ENCODE measurements at regions not wholly inside any gene's neighbourhood (a gene's known extent, or its start where the extent isn't known, plus 50 kb on each side); places are given as distances from the start of the nearest gene placed in this dataset.
A peak's percentile ranks its signal among the peaks of the same experiment; 100 is the strongest.
"Not testable (repeated sequence)": the region's sequence is repeated elsewhere in the genome, so short reads cannot be mapped to it uniquely, and the experiment has no call there.

- Mint-ChIP-seq H3K4me3 (no peak overlapping the region), H3K27ac (peak overlapping the region in 1 of 10 donors; percentile 1), H3K9me3 (no peaks in the 10 kb centered on the region), H3K36me3 (no peaks in the 10 kb centered on the region), H3K4me1 (peaks cover 4 to 15% (median 10%) of the 10 kb centered on the region in 4 donors), H3K27me3 (peaks cover 0 to 4% (median 0%) of the 10 kb centered on the region in 5 donors)
- no peak for DNase-seq
- POLR2A ChIA-PET = no interaction called here
- ATAC-seq = no peak
These were observed 80.1 kb upstream of the ELOVL5 start for GRCh38 chr6:53428886-53429285.

GRCh38 chr6:53426667-53427270 lies 78.0 kb upstream of the ELOVL5 start:
- H3K4me3 Mint-ChIP-seq = no peak overlapping the region
- POLR2A ChIA-PET = interaction anchor here (0.6 kb wide), 1 partner anchor 103 kb away, joined by 3 read pairs; no protein-coding TSS in a partner anchor
- no peak for DNase-seq
- no peak for ATAC-seq
- H3K27ac Mint-ChIP-seq = no peak overlapping the region
- H3K4me1 Mint-ChIP-seq = peaks cover 4 to 12% (median 9%) of the 10 kb centered on the region in 4 donors
- peaks cover 0 to 8% (median 3%) of the 10 kb centered on the region in 5 donors for H3K27me3 Mint-ChIP-seq
- no peaks in the 10 kb centered on the region for H3K36me3 Mint-ChIP-seq
- no peaks in the 10 kb centered on the region for H3K9me3 Mint-ChIP-seq

GRCh38 chr6:53426117-53426516 lies 77.4 kb upstream of the ELOVL5 start:
- Mint-ChIP-seq H3K27me3 (peaks cover 0 to 8% (median 3%) of the 10 kb centered on the region in 5 donors), H3K9me3 (no peaks in the 10 kb centered on the region), H3K4me3 (no peak overlapping the region), H3K27ac (no peak overlapping the region), H3K4me1 (peaks cover 4 to 12% (median 7%) of the 10 kb centered on the region in 4 donors), H3K36me3 (no peaks in the 10 kb centered on the region)
- DNase-seq = no peak
- no peak for ATAC-seq
- POLR2A ChIA-PET = interaction anchor here (0.6 kb wide), 1 partner anchor 102 kb away, joined by 3 read pairs; no protein-coding TSS in a partner anchor

GRCh38 chr6:53424976-53425718 lies 76.4 kb upstream of the ELOVL5 start:
- Mint-ChIP-seq H3K4me1 (peaks cover 4 to 12% (median 7%) of the 10 kb centered on the region in 4 donors), H3K27me3 (peaks cover 0 to 8% (median 3%) of the 10 kb centered on the region in 5 donors), H3K9me3 (no peaks in the 10 kb centered on the region), H3K4me3 (no peak overlapping the region), H3K36me3 (no peaks in the 10 kb centered on the region), H3K27ac (no peak overlapping the region)
- POLR2A ChIA-PET = no interaction called here
- no peak for ATAC-seq
- DNase-seq = no peak

- H3K27ac Mint-ChIP-seq = no peak overlapping the region
- H3K4me1 Mint-ChIP-seq = peaks cover 3 to 10% (median 5%) of the 10 kb centered on the region in 4 donors
- ATAC-seq (no peak), DNase-seq (no peak)
- H3K27me3 Mint-ChIP-seq = peaks cover 0 to 8% (median 3%) of the 10 kb centered on the region in 5 donors
- POLR2A ChIA-PET = no interaction called here
- H3K36me3 Mint-ChIP-seq = no peaks in the 10 kb centered on the region
- H3K9me3 Mint-ChIP-seq = no peaks in the 10 kb centered on the region
- H3K4me3 Mint-ChIP-seq = no peak overlapping the region
These were observed 75.5 kb upstream of the ELOVL5 start for GRCh38 chr6:53424300-53424699.

- ATAC-seq = not testable (repeated sequence)
These were observed 74.8 kb upstream of the ELOVL5 start for GRCh38 chr6:53423560-53423959.

GRCh38 chr6:53419026-53419425 lies 70.3 kb upstream of the ELOVL5 start:
- DNase-seq (no peak), ATAC-seq (no peak)
- Mint-ChIP-seq H3K4me3 (no peak overlapping the region), H3K9me3 (no peaks in the 10 kb centered on the region), H3K27ac (no peak overlapping the region), H3K4me1 (no peaks in the 10 kb centered on the region), H3K27me3 (peaks cover 0 to 3% (median 3%) of the 10 kb centered on the region in 5 donors), H3K36me3 (no peaks in the 10 kb centered on the region)
- POLR2A ChIA-PET = no interaction called here

More at GRCh38 chr6:53423560-53423959, 74.8 kb upstream of the ELOVL5 start:
- POLR2A ChIA-PET, H3K9me3 Mint-ChIP-seq, H3K4me1 Mint-ChIP-seq, H3K36me3 Mint-ChIP-seq, H3K27me3 Mint-ChIP-seq, H3K4me3 Mint-ChIP-seq, DNase-seq: not testable (repeated sequence)
- peak overlapping the region in 1 of 10 donors; percentile 75 for H3K27ac Mint-ChIP-seq

GRCh38 chr6:53418288-53418687 lies 69.5 kb upstream of the ELOVL5 start:
- Mint-ChIP-seq H3K36me3 (no peaks in the 10 kb centered on the region), H3K4me3 (no peak overlapping the region), H3K27me3 (peaks cover 0 to 3% (median 0%) of the 10 kb centered on the region in 5 donors), H3K9me3 (no peaks in the 10 kb centered on the region), H3K4me1 (no peaks in the 10 kb centered on the region), H3K27ac (no peak overlapping the region)
- ATAC-seq (no peak), DNase-seq (no peak)
- POLR2A ChIA-PET = no interaction called here

GRCh38 chr6:53417141-53417540 lies 68.4 kb upstream of the ELOVL5 start:
- POLR2A ChIA-PET = no interaction called here
- H3K36me3 Mint-ChIP-seq = no peaks in the 10 kb centered on the region
- no peak overlapping the region for H3K27ac Mint-ChIP-seq
- no peaks in the 10 kb centered on the region for H3K4me1 Mint-ChIP-seq
- no peak overlapping the region for H3K4me3 Mint-ChIP-seq
- H3K27me3 Mint-ChIP-seq = peaks cover 0 to 2% (median 0%) of the 10 kb centered on the region in 5 donors
- DNase-seq (no peak), ATAC-seq (no peak)
- no peaks in the 10 kb centered on the region for H3K9me3 Mint-ChIP-seq

- Mint-ChIP-seq H3K27me3 (peaks cover 0 to 1% (median 0%) of the 10 kb centered on the region in 5 donors), H3K4me1 (peaks cover 0 to 6% (median 2%) of the 10 kb centered on the region in 4 donors), H3K9me3 (no peaks in the 10 kb centered on the region), H3K36me3 (no peaks in the 10 kb centered on the region), H3K4me3 (no peak overlapping the region), H3K27ac (no peak overlapping the region)
- no peak for DNase-seq
- POLR2A ChIA-PET = no interaction called here
- no peak for ATAC-seq
These were observed 64.6 kb upstream of the ELOVL5 start for GRCh38 chr6:53413326-53413725.

GRCh38 chr6:53412751-53413150 lies 64.0 kb upstream of the ELOVL5 start:
- DNase-seq = no peak
- H3K36me3 Mint-ChIP-seq = no peaks in the 10 kb centered on the region
- no peak overlapping the region for H3K4me3 Mint-ChIP-seq
- H3K27ac Mint-ChIP-seq = no peak overlapping the region
- no peaks in the 10 kb centered on the region for H3K9me3 Mint-ChIP-seq
- no peak for ATAC-seq
- peaks cover 0 to 1% (median 0%) of the 10 kb centered on the region in 5 donors for H3K27me3 Mint-ChIP-seq
- POLR2A ChIA-PET = no interaction called here
- peaks cover 0 to 6% (median 2%) of the 10 kb centered on the region in 4 donors for H3K4me1 Mint-ChIP-seq

- peaks cover 0 to 6% (median 2%) of the 10 kb centered on the region in 4 donors for H3K4me1 Mint-ChIP-seq
- H3K27me3 Mint-ChIP-seq = peaks cover 0 to 1% (median 0%) of the 10 kb centered on the region in 5 donors
- H3K27ac Mint-ChIP-seq = no peak overlapping the region
- no peak overlapping the region for H3K4me3 Mint-ChIP-seq
- DNase-seq = no peak
- POLR2A ChIA-PET = interaction anchor here (0.8 kb wide), 1 partner anchor 64 kb away, joined by 4 read pairs; no protein-coding TSS in a partner anchor
- no peaks in the 10 kb centered on the region for H3K36me3 Mint-ChIP-seq
- H3K9me3 Mint-ChIP-seq = no peaks in the 10 kb centered on the region
- no peak for ATAC-seq
These were observed 63.4 kb upstream of the ELOVL5 start for GRCh38 chr6:53412021-53412715.

- H3K4me1 Mint-ChIP-seq = peaks cover 0 to 6% (median 2%) of the 10 kb centered on the region in 4 donors
- POLR2A ChIA-PET = interaction anchor here (0.6 to 1.9 kb wide), 4 partner anchors 23 to 241 kb away, joined by 3 to 8 read pairs (median 4); partner anchors contain the start of gene ELOVL5
- no peaks in the 10 kb centered on the region for H3K9me3 Mint-ChIP-seq
- H3K27me3 Mint-ChIP-seq = peaks cover 0 to 1% (median 0%) of the 10 kb centered on the region in 5 donors
- no peak for DNase-seq
- no peak overlapping the region for H3K27ac Mint-ChIP-seq
- no peaks in the 10 kb centered on the region for H3K36me3 Mint-ChIP-seq
- no peak overlapping the region for H3K4me3 Mint-ChIP-seq
- no peak for ATAC-seq
These were observed 62.7 kb upstream of the ELOVL5 start for GRCh38 chr6:53411451-53411850.
